H1 (cell line): ENCODE measurements at regions not wholly inside any gene's neighbourhood (a gene's known extent, or its start where the extent isn't known, plus 50 kb on each side); places are given as distances from the start of the nearest gene placed in this dataset.

Experiments
- CHD7 ChIP-seq: fragments of 300-600 bp; sonication (generic); IDR thresholded peaks from 2 replicates; pipeline ENCODE4 v1.7.1; 2012; ENCODE audit warnings: low read length, moderate library complexity, mild to moderate bottlenecking, inconsistent platforms; ENCODE audit not compliant: insufficient replicate concordance
- GABPA ChIP-seq: IDR thresholded peaks from 2 replicates; pipeline ENCODE4 v1.6.1; 2011; ENCODE audit warnings: mild to moderate bottlenecking, low read length, moderate library complexity, borderline replicate concordance; ENCODE audit not compliant: insufficient read depth
- POU5F1 ChIP-seq: IDR thresholded peaks from 2 replicates; pipeline ENCODE4 v1.6.1; 2011; ENCODE audit warnings: low read depth, mild to moderate bottlenecking, low read length, moderate library complexity

GRCh38 chrX:149255860-149256259, 249.2 kb downstream of the IDS start (continued):
- TF ChIP-seq CHD7: no peak
- no peak for TF ChIP-seq POU5F1
- no peak for TF ChIP-seq GABPA
